Left hindlimb (tissue), 1 donor: ENCODE measurements at regions not wholly inside any gene's neighbourhood (a gene's known extent, or its start where the extent isn't known, plus 50 kb on each side); places are given as distances from the start of the nearest gene placed in this dataset.

Experiments used
- DNase-seq: peaks from one replicate; pipeline ENCODE4 v3.0.0-alpha.2; 2018

DNA sequence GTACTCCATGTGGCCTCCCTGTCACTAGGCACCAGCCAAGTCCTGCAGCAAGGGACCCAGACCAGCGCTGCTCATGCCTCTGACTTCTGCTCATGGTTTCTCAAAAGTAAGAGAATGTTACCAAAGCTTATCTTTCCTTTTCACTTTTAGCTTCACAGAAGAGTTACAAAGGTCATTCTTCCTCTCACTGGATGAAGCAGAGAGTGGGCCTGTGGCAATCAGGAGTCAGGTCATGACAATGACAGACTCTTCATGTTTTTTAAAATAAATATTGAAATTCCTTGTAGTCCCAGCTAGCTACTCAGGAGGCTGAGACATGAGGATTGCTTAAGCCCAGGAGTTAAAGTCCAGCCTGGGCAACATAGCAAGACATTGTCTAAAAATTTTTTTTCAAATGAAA is 126.1 kb downstream of the OSR1 start:
- no peak for DNase-seq

DNA sequence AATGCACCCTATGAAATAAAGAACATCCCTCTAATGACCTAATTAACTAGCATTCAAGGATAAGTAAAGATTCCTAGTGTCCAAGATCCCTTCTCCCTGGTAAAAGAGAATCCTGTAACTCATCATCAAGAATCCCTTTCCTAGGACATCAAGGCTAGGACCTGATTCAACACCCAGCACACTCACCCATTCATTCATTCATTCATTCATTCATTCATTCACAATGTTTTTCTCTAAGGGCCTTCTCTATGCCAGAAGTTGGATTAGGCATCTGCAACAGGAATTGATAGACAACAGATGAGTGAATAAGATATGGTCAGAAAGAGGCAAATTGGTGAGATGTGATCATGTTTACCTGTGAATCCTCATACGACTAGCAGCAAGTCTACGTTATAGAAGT is 126.8 kb downstream of the OSR1 start:
- no peak for DNase-seq

DNA sequence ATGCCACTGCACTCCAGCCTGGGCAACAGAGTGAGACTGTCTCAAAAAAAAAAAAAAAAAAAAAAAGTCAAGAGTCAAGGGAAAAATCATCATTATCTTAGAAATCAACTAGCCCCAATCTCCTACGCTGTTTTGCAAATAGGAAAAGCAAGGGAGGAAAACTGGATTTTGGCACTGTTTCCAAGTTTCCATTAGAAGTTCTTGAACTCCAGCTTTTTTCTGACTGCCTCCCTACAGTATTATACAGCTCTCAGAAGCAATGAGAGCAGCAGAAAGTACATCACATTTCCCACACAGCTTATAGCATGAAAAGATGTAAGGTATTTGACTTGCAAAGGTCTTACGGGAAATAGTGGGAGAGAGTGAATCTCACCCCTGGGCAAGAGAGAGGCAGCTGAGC is 127.8 kb downstream of the OSR1 start:
- no peak for DNase-seq

DNA sequence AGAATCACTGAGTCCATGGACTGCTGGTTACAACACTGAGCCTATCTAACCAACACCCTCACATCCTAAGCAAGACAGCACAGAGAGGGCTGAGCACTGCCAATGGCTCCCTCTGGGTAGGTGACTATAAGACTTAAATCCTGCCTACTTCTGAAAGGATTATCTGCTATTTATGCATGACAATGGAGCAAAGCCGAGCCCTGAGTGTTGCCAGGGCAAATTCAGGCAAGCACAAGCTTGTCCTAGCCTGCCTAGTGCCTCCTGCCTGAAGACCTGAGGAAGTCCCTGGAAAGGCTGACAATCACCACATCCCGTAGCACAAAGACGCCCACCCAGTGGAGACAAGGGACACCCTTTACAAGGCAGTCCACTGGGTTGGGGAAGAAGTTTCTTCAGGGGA is 129.7 kb downstream of the OSR1 start:
- no peak for DNase-seq

DNA sequence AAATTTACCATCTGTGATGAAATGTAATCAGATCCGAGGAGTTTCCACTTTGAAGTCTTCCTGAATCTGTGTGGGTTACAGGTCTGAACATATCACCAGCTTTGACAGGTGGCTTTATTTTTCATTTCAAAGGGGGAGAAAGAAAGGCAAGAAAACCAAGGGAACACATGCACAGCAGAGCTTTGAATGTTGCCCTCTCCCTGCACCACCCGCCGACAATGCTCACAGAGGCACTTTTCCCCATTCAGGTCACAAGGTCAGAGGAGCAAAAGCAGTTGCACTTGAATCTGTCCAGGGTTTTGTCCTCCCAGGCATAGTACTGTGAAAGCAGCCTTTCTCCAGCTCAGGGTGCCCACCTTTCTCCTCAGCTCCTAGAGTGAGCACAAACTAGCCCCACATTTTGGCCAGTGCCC is 130.2 kb downstream of the OSR1 start:
- no peak for DNase-seq

DNA sequence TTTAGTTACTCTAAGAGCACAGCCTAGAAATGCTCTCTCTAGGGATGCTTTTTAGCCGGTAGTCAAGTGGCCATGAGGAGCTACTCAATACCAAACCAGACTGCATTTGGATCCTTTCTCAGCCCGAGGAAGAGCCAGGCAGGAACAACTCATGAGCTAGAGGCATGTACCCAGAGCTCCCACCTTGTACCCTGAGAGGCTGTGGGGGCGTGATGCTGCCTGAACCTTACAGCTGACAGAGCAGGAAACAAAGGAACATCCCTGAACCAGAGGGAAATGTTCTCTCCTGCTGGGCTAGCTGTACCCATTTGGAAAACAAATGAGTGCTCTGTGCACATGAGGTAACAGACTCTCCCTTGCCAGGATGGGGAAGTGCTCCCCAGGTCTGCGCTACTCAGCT is 131.6 kb downstream of the OSR1 start:
- DNase-seq: no peak

DNA sequence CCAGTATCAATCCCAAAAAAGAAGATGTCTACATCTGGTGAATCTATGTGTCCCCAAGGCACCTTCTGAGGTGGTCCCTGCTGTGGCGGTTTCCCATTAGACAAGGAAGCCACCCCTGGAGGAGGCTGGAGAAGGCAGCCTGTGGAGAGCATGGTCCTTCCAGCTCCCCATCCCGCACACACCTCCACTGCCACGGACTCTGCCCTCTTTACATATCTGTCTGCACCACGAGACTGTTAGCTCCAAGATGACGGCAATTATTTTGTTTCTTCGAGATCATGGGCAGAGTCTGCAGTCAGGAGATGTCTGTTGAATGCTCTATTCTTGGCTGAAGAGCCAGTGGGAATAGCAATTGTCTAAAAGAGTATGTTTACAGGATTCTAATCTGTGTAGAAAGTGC is 132.0 kb downstream of the OSR1 start:
- DNase-seq: no peak

DNA sequence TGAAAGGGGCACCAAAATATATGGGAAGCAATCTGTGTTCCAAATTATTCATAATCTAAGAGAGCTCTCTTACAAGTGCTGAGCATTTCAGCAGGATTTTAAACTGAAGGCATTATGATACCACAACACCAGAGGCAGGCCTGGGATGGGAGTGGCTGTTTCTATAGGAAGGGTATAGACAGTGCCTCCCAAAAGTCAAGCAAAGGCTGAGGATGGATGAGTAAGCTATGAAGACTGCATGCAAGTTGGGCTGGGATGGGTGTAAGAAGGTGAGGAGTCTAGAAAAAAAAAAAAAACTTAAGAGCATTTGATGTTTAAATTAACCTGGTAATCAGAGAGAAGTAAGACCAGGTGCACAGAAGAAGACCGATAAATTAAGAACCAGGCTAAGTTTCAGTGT is 132.5 kb downstream of the OSR1 start:
- DNase-seq: no peak

DNA sequence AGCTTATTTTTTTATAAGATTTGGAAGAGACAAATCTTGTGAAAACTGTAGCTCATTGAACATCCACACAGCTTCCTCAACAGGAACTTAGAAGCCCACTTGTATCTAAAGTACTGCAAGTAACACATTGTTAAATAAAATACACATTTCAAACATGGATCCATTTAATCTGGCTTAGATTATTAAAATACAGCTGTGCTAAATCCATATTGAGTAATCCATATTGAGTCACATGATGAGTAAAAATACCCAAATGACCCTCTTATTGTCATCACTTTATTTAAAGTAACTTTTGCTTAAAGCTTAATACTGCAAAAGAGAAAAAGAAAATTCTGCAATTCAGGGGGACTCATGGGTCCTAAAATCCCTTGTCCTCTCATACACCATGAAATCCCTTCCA is 133.3 kb downstream of the OSR1 start:
- no peak for DNase-seq

DNA sequence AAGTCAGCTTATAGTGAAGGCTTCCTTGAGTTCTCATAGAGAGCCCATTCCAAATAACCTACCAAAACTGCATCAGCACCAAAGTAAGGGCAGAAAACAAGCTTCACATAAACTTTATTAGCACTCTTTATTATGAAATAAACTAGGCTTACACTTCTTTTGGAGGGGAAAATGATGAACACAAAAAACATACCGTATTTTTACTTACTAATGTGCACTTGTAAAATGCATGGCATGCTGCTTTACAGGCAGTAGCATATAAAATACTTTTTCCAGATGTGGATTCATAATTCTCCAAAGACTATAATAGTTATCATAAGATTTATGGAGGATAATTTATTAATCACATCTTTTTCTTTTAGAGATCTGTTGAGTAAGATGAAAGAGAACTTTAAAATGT is 133.9 kb downstream of the OSR1 start:
- DNase-seq: no peak

DNA sequence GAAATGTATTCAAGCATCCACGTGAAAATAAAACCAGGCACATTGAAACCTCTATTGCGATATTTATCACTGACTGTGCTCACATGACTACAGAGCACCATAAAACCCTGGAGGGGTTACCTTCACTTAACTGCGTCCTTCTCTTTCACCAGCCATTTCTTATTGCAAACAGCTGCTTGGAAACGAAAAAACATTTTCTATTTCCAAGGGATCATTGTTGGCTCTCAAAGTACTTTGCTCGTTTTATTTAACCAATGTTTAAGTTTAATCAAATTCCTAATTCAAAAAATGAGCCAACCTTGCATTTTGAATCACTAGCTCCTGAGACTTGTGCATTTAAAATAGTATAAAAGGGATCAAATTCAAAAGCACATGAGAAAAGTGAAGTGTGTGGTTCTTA is 134.4 kb downstream of the OSR1 start:
- DNase-seq: no peak

DNA sequence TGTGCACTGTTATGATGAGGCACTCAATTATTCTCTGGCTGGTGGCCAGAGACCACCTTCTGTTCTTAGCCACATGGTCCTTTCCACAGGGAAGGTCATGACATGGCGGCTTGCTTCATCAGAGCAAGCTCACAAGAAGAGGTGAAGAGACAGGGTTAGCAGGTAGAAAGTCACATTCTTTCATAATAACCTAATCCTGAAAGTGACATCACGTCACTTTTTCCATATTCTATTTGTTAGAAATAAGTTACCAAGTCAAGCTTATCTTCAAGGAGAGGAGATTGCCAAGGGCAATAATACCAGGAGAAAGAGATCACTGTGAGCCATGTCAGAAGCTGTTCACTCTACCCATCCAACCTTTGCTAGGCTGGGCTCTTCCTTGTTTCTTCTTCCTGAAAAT is 139.4 kb downstream of the OSR1 start:
- no peak for DNase-seq

DNA sequence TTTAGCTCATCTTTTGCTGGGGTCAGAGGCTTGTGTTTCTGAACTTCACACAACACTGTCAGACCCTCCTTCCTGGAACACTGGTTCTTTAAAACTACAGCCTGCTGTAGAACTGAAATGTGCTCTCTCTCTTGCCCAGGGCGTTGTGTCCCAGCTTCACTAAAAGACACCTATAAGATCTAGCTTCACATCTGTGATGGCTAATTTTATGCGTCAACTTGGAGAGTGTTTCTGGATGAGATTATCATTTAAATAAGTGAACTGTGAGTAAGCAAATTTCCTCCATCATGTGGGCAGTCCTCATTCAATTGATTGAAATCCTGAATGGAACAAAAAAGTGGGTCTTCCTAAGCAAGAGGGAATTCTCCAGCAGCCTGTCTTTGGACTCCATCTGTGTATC is 140.3 kb downstream of the OSR1 start:
- DNase-seq: no peak

DNA sequence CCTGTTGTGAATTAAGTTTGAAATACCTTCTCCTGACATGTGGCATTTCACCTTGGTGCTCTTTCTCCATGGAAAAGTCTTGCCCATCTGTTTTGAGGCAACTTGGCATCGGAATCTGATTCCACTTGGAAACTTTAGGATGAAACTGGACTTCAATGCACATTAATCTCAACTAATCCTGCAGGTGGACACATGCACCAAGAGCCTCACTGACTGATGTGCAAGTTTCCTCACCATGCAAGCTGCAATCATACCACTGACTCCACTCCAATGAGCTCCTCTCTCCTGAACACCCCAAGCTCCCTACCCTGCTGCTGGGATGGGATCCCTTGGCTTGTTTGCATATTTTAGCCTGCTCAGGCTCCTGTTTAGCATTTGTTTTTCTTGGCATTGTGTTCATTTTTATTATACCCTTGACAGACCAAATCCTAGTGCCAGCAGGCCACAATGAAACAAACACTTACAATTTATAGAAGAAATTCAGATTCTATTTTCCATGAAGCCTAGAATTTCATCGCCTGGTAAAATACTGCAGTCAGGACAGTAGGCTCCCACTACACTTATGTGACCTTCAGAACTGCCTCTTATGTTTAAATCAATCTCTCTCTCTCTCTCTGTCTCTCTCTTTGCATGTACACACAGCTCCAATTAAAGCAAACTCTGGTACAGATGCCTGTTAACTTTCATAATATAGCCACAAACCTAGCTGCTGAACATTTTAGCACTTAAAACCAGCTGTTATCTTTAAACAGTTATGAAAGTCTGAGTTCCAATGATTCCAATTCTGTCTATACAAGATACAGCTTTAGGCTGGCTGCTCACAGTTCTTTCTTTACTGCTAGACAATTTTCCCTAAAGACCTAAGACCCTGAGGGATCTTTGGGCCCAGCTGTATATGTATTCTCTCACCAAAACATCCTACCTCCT is 141.5 kb downstream of the OSR1 start:
- no peak for DNase-seq

DNA sequence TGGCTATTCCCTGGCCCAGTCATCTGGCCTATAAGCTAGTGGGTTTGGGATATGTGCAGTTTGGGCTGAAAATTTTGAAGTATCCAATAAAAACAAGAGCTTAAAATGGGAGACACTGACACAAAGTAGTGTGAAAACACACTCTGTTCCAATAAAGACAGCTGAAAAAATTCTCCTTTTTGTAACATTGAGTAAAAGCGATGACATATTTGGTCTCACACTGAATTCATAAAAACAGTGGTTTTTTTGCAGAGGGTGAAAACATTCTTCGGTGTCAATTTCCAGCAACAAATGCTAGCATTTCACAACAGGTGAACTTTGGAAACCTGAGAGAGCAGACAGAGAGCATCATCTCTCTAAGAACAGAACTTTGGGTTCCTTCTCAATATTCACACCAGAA is 142.2 kb downstream of the OSR1 start:
- DNase-seq: no peak

DNA sequence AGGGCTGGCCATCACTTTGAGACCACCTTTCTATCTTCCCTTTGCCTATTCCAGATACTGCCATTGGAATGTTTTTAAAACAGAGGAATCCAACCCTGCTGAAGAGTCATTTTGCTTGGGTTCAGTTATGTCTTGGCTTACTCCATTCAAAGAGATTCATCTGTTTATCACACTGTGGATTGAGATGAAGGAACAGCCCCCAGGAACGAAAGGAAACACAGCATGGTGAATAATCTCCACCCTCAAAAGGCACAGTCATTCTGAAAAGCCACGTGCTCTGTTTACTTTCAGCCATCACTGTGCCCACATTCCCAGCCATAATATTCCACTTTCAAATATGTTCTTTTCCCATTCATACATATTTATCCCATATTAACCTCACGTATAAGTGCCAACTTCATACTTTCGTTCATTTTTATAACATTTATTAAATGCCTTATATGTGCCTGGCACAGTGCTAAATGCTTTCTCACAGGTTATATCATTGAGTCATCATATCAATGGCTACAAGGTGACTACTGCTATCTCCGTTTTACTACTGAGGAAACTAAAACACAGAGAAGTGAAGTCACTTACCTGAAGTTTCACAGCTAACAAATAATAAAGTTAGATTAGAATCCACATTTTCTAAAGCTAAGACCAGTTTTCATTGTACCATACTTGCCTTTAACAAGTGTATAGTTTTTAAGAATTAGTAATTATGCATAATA is 143.6 kb downstream of the OSR1 start:
- no peak for DNase-seq

DNA sequence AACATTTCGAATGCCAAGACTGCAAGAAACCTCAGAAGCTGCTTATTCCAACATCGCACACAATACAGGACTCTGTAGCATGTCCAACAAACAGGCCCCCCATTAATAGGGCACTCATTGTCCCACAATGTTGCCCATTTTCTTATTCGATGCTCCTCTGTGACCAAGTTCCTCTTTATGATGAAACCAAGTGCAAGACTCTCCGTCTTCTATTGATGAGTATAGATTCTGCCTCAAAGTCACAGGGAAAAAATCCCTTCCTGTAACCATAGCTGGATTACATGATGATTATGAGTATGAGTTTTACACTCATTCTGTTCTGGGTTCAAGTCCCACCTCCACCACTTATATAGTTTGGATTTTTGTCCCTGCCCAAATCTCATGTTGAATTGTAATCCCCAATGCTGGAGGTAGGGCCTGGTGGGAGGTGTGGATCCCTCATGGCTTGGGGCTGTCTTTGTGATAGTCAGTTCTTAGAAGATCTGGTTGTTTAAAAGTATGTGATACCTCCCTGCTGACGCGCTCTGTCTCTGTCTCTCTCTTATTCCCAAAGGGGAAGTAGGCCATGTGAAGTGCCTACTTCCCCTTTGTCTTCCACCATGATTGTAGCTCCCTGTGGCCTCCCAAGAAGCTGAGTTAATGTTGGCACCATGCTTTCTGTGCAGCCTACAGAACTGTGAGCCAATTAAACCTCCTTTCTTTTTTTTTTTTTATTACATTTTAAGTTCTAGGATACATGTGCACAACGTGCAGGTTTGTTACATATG is 148.7 kb downstream of the OSR1 start:
- no peak for DNase-seq

DNA sequence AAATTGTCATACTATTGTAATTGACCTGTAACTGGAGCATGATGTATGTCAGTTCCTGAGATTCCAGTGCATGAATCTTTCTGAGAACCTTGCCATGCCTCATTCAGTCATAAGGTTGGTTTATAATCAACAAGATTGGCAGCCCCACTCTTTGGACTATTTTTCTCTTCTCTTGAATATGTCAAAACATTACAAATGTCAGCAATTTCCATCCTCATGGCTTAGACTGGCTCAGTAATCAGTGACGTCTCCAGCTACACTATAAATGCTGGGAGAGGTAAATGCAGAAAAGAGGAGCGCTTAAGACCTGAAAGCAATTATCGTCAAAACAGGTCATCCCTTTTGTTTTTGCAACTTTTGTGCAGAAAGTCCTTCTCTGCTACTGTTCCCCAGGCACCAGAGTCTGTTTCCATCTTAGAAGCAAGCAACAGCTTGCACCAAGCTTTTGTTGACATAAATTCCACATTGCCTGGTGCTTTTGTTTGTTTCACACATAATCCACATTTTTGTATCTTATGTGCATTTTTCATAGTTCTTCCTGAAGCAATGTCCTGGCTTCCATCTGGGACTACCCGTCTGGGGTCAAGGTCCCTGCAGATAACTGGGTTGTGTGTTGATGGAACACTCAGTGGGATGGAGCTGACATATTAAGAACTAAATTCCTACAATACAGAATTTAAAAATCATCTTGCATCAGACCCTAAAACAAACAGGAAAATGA is 149.8 kb downstream of the OSR1 start:
- no peak for DNase-seq

DNA sequence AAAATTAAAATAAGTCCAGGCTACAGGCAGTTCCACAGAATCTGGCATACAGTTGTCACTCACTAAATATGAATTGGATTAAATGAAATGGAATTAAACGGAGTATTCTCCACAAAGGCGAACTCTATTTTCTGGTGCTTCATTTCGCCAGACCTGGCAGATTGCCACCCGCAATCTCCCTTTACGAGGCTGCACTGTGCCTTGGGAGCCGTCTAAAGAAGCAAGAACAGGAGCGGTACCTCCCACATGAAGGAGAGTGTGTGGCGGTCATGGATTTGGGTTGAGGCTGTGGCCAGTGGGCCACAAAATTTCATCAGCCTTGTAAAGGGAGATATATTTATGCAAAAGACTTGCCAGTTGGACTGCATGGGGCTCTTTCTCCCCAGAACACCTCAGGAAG is 151.0 kb downstream of the OSR1 start:
- DNase-seq: peak; percentile 39

DNA sequence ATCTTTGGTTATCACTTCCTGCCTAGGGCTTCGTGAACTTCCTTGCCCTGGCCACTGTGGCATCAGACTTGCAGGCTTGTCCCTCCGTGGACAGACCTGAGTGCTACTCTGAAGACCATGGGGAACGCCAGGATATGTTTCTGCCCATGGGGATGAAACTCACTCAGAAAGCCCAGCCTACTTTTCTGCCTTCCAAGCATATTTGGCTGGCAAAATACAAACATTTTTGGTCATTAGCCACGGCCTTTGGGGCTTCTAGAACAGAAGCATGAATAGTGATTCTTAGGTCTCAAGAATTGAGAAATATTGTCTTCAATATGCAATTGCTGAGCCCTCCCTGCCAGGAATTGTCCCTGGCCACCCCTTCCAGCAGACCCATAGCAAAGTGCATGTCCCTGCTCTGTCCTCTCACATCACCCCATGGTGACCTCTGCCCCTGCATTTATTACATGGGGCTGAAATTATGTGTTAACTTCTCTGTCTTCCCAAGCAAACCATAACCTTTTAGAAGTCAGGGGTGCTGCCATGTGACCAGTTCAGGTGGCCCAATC is 152.4 kb downstream of the OSR1 start:
- DNase-seq: no peak

DNA sequence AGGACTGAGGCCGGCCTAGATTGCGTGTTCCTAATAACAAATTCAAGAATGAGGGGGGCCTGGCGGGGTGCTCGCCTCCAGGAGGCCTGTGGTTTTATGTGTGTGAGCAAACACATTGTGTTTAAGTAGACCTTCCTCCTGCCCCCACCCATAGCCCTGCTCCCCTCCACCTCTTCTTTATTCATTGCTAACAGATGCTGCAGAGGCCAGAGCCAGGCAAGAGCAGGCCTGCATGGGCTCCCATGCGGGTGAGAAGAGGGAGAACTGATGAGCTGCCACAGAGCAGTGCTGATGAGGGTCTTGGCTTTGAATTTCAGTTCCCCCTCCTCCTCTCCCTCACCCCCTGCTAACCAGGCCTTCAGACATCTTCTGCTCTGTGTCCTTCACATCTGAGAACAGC is 154.6 kb downstream of the OSR1 start:
- no peak for DNase-seq

DNA sequence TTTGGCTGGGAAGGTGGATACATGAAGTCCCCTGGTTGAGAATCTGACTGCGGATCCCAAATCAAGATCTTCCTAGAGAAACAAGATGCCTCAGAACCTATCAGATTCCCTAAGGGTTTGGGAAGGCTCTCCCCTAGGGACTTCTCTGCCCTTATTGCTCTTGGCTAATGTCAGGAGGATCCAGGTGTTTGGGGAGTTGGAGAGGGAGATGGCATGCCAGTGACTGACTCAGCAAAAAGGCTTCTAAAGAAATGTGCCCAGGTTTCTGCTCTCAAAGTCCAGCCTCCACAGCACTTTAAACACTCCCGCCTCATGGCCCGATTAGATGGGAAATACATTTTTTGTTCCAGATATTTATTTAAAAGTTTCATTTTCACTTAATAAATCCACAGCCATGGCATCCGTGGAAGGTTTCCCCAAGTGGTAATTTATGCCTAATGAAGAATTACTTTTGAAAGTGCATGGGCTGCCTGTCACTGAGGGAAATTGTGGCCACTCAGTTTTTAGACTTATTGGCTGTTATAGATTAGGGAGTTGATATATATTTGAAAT is 156.4 kb downstream of the OSR1 start:
- DNase-seq: no peak
